CD8-positive, alpha-beta memory T cell (primary cell): ENCODE measurements at regions not wholly inside any gene's neighbourhood (a gene's known extent, or its start where the extent isn't known, plus 50 kb on each side); places are given as distances from the start of the nearest gene placed in this dataset.
"Not testable (repeated sequence)": the region's sequence is repeated elsewhere in the genome, so short reads cannot be mapped to it uniquely, and the experiment has no call there.

Experiments used
- CTCF ChIA-PET: fragments of 350-600 bp; sonication (Branson Sonifier 250); formaldehyde crosslinking; loops from one replicate; lab custom pipeline; 2021; ENCODE audit warnings: antibody characterized with exemption; lab: Charles Lee
- POLR2A ChIA-PET: fragments of 350-600 bp; sonication (Branson Sonifier 250); formaldehyde crosslinking; loops from one replicate; lab custom pipeline; 2021; ENCODE audit warnings: antibody characterized with exemption; lab: Charles Lee
- DNase-seq, 5 donors: peaks; one replicate each; pipeline versions ENCODE4 v3.0.0 to v3.0.0-alpha.2; 2020 to 2022; ENCODE audit warnings: mixed read lengths in 1 of 5
- H3K27ac ChIP-seq: one replicate; pipeline ENCODE4 v1.7.0; 2013; ENCODE audit warnings: low read depth, mild to moderate bottlenecking, low read length, moderate library complexity
- H3K27me3 ChIP-seq: 2 replicates; pipeline ENCODE4 v1.7.0; 2013; ENCODE audit warnings: low read length, mild to moderate bottlenecking; ENCODE audit not compliant: insufficient read depth, poor library complexity, severe bottlenecking
- H3K36me3 ChIP-seq: 2 replicates; pipeline ENCODE4 v1.7.0; 2013; ENCODE audit warnings: mild to moderate bottlenecking, low read length, moderate library complexity; ENCODE audit not compliant: insufficient read depth
- H3K4me1 ChIP-seq: 2 replicates; pipeline ENCODE4 v1.7.0; 2013; ENCODE audit warnings: mild to moderate bottlenecking, low read length, moderate library complexity; ENCODE audit not compliant: insufficient read depth
- H3K4me3 ChIP-seq: 2 replicates; pipeline ENCODE4 v1.7.0; 2013; ENCODE audit warnings: mild to moderate bottlenecking, low read length
- H3K9me3 ChIP-seq: 2 replicates; pipeline ENCODE4 v1.7.0; 2013; ENCODE audit warnings: mild to moderate bottlenecking, low read length
- H3K27ac Mint-ChIP-seq, 8 donors: one replicate each; pipeline ENCODE4 v1.8.0; 2020 to 2021; ENCODE audit warnings: mixed read lengths in 8 of 8, mild to moderate bottlenecking in 6 of 8, inconsistent platforms in 3 of 8, moderate library complexity in 3 of 8
- H3K27me3 Mint-ChIP-seq, 2 donors: one replicate each; pipeline ENCODE4 v1.8.0; 2020 to 2021; ENCODE audit warnings: mixed read lengths in 2 of 2, mild to moderate bottlenecking in 1 of 2, moderate library complexity in 1 of 2
- H3K36me3 Mint-ChIP-seq, 3 donors: one replicate each; pipeline ENCODE4 v1.8.0; 2020 to 2021; ENCODE audit warnings: mixed read lengths in 3 of 3, inconsistent platforms in 1 of 3, mild to moderate bottlenecking in 1 of 3
- H3K4me1 Mint-ChIP-seq, 3 donors: one replicate each; pipeline ENCODE4 v1.8.0; 2020 to 2021; ENCODE audit warnings: mixed read lengths in 3 of 3, inconsistent platforms in 1 of 3, mild to moderate bottlenecking in 1 of 3
- H3K4me3 Mint-ChIP-seq, 7 donors: one replicate each; pipeline ENCODE4 v1.8.0; 2020 to 2021; ENCODE audit warnings: mixed read lengths in 7 of 7, mild to moderate bottlenecking in 6 of 7, moderate library complexity in 4 of 7, inconsistent platforms in 2 of 7
- H3K9me3 Mint-ChIP-seq, 5 donors: one replicate each; pipeline ENCODE4 v1.8.0; 2020 to 2022; ENCODE audit warnings: mixed read lengths in 5 of 5, mild to moderate bottlenecking in 3 of 5, moderate library complexity in 2 of 5, inconsistent platforms in 1 of 5

DNA sequence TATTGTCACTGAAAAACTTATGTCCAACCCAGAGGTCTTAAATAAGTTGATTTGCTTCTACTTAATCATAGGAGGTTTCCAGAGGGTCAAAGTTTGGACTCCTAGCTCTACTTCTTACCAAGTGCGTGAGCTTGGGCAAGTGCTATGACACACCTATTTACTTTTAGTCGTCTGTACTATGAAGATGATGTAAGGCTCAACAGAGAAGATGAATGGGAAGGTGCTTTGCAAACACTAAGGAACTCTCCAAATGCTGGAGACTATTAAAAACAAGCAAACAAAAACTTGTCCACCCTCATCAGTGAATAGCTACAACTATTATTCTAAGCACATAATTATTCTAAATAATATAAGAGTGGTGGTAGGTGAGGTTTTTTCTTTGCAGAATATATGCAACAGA lies 232.3 kb upstream of the USP24 start:
- Histone ChIP-seq H3K4me3 (no peak overlapping the region), H3K9me3 (no peaks in the 10 kb centered on the region), H3K36me3 (no peaks in the 10 kb centered on the region), H3K27ac (no peak overlapping the region), H3K27me3 (peaks cover 3% of the 10 kb centered on the region), H3K4me1 (no peaks in the 10 kb centered on the region)
- H3K27ac Mint-ChIP-seq, result no peak overlapping the region
- H3K9me3 Mint-ChIP-seq, result peaks cover 0 to 2% (median 0%) of the 10 kb centered on the region in 5 donors
- no peak for DNase-seq
- no peaks in the 10 kb centered on the region for H3K4me1 Mint-ChIP-seq
- no peaks in the 10 kb centered on the region for H3K36me3 Mint-ChIP-seq
- peaks cover 0 to 26% of the 10 kb centered on the region in 2 donors for H3K27me3 Mint-ChIP-seq
- ChIA-PET POLR2A (no interaction called here), CTCF (no interaction called here)
- H3K4me3 Mint-ChIP-seq, result no peak overlapping the region

DNA sequence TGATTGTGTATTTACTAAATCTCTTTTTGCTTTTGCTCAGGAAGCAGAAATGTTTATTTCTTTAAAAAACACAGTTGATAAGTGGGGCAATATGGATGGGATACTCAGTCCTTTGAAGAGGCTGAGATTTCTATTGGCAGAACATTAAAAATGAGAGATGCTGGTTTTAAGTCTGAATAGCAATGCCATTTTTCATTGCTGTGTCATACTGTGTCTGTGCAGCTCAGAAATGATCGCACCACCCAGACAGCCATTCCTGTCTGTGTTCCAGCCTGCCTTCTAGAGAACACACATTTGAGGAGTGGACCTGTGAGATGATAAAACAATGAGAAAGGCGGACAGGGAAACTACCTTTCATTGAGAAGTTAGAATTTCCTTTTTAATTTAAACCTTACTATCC lies 231.2 kb upstream of the USP24 start:
- Histone ChIP-seq H3K9me3 (no peaks in the 10 kb centered on the region), H3K36me3 (no peaks in the 10 kb centered on the region), H3K27me3 (peaks cover 3% of the 10 kb centered on the region), H3K4me1 (no peaks in the 10 kb centered on the region), H3K4me3 (no peak overlapping the region), H3K27ac (no peak overlapping the region)
- no peaks in the 10 kb centered on the region for H3K36me3 Mint-ChIP-seq
- H3K27ac Mint-ChIP-seq, result no peak overlapping the region
- no peak for DNase-seq
- H3K4me1 Mint-ChIP-seq, result no peaks in the 10 kb centered on the region
- CTCF ChIA-PET, result no interaction called here
- peaks cover 0 to under 1% (median 0%) of the 10 kb centered on the region in 5 donors for H3K9me3 Mint-ChIP-seq
- POLR2A ChIA-PET, result no interaction called here
- H3K27me3 Mint-ChIP-seq, result peaks cover 0 to 23% of the 10 kb centered on the region in 2 donors
- no peak overlapping the region for H3K4me3 Mint-ChIP-seq

DNA sequence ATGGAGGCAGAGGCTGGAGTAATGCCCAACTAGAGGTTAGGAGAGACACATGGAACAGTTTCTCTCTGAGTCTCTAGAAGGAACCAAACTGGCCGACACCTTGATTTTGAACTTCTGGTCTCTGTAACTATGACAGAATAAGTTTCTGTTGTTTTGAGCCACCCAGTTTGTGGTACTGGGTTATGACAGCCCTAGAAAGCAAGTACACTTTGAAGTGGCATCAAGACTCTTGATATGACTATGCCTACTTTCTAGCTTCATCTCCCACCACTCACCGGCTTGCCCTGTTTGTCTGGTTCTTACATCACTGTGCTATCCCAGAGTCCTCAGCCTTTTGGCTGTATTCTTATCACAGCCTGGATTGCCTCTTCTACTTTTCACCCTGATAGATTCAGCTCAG lies 230.3 kb upstream of the USP24 start:
- no peak overlapping the region for H3K27ac ChIP-seq
- Mint-ChIP-seq H3K36me3 (no peaks in the 10 kb centered on the region), H3K27ac (no peak overlapping the region), H3K4me3 (no peak overlapping the region), H3K27me3 (peaks cover 0 to 17% of the 10 kb centered on the region in 2 donors), H3K9me3 (no peaks in the 10 kb centered on the region), H3K4me1 (no peaks in the 10 kb centered on the region)
- POLR2A ChIA-PET, result no interaction called here
- DNase-seq, result no peak
- H3K36me3 ChIP-seq, result no peaks in the 10 kb centered on the region
- CTCF ChIA-PET, result no interaction called here
- H3K27me3 ChIP-seq, result peaks cover 3% of the 10 kb centered on the region
- H3K4me3 ChIP-seq, result no peak overlapping the region
- H3K9me3 ChIP-seq, result no peaks in the 10 kb centered on the region
- H3K4me1 ChIP-seq, result no peaks in the 10 kb centered on the region

DNA sequence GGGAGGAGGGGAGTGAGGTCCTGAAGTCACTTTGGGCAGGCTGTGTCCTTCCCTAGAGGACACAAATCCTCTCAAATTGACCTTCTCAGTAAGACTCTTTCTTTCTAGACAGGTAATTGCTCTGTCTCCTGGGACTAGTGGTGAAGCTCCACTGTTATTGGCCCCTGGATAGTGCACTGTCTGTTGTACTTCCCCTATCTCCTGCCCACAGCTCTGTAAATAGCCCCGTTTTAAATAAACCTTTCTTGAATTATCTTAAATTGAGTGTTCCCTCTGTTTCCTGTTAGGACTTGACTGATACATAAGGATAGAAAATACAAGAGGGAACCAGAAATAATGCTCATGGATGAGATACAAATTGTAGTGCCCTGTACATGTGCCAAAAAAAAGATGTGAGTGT lies 229.5 kb upstream of the USP24 start:
- H3K36me3 ChIP-seq, result no peaks in the 10 kb centered on the region
- no peaks in the 10 kb centered on the region for H3K4me1 Mint-ChIP-seq
- no peak overlapping the region for H3K27ac Mint-ChIP-seq
- POLR2A ChIA-PET, result no interaction called here
- no peaks in the 10 kb centered on the region for H3K4me1 ChIP-seq
- H3K27me3 Mint-ChIP-seq, result peaks cover 2 to 20% of the 10 kb centered on the region in 2 donors
- peaks cover 3% of the 10 kb centered on the region for H3K27me3 ChIP-seq
- no peak for DNase-seq
- H3K4me3 Mint-ChIP-seq, result no peak overlapping the region
- H3K9me3 ChIP-seq, result no peaks in the 10 kb centered on the region
- no peaks in the 10 kb centered on the region for H3K36me3 Mint-ChIP-seq
- CTCF ChIA-PET, result no interaction called here
- H3K4me3 ChIP-seq, result no peak overlapping the region
- no peak overlapping the region for H3K27ac ChIP-seq
- H3K9me3 Mint-ChIP-seq, result peaks cover 0 to 3% (median 2%) of the 10 kb centered on the region in 5 donors

DNA sequence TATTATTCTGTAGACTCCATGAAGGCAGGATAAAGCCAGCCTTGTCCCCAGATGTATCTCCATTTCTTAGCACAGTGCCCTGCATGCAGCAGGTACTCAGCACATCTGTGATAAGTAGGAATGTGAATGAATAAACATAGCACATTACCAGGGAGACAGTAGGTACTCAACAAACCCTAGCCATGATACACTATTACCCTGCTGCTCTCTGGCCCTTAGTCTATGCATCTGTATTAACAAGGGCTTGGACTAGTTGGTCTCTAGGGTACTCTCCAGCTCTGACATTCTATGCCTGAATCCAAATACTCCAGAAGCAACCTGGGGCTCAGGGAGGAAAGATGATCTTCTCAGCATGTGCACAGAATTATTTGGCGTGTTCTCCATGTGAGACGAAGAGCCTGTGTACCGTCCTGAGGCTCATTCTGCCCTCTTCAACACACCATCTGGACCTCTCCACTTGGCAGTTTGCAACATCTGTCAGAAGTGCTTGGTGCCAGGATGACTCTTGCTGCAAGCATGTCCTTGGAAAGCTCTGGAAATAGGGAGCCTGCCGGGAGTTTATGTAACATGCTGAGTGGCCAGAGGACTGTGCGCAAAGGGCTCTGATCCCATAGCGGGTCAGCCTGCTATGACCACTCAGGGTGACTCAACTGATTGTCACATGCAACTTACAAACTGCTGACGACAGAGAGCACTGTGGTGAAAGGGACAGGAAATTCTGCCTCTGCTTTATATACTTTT lies 228.2 kb upstream of the USP24 start:
- H3K36me3 Mint-ChIP-seq, result no peaks in the 10 kb centered on the region
- no peak overlapping the region for H3K4me3 Mint-ChIP-seq
- peaks cover 2 to 17% of the 10 kb centered on the region in 2 donors for H3K27me3 Mint-ChIP-seq
- Histone ChIP-seq H3K36me3 (no peaks in the 10 kb centered on the region), H3K9me3 (no peaks in the 10 kb centered on the region), H3K27me3 (no peaks in the 10 kb centered on the region), H3K27ac (no peak overlapping the region), H3K4me1 (no peaks in the 10 kb centered on the region), H3K4me3 (no peak overlapping the region)
- ChIA-PET CTCF (no interaction called here), POLR2A (no interaction called here)
- H3K9me3 Mint-ChIP-seq, result peaks cover 0 to 3% (median 2%) of the 10 kb centered on the region in 5 donors
- no peak overlapping the region for H3K27ac Mint-ChIP-seq
- H3K4me1 Mint-ChIP-seq, result no peaks in the 10 kb centered on the region
- DNase-seq, result no peak

DNA sequence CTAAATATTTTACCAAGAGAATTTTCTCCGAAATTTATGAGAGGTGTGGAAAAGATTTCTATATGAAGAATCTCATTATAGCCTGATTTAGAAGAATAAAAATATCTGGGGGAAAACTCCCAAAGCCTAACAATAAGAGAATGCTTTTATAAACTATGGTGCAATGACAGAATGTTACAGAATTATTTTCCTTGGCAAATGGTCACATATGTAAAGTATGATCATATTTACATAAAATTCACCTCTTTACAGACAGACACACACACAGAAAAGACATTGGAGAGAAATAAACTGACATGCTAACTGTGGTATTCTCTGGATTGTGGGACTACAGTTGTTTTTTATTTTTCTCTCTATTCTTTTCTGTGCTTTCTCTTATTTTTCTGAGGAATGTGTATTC lies 226.3 kb upstream of the USP24 start:
- no peaks in the 10 kb centered on the region for H3K36me3 Mint-ChIP-seq
- no peak overlapping the region for H3K4me3 ChIP-seq
- DNase-seq, result no peak
- POLR2A ChIA-PET, result no interaction called here
- no peaks in the 10 kb centered on the region for H3K4me1 Mint-ChIP-seq
- no peaks in the 10 kb centered on the region for H3K4me1 ChIP-seq
- no peak overlapping the region for H3K4me3 Mint-ChIP-seq
- H3K9me3 ChIP-seq, result no peaks in the 10 kb centered on the region
- no peak overlapping the region for H3K27ac ChIP-seq
- H3K27ac Mint-ChIP-seq, result no peak overlapping the region
- H3K9me3 Mint-ChIP-seq, result peaks cover 0 to 6% (median 2%) of the 10 kb centered on the region in 5 donors
- peaks cover 2 to 13% of the 10 kb centered on the region in 2 donors for H3K27me3 Mint-ChIP-seq
- no peaks in the 10 kb centered on the region for H3K36me3 ChIP-seq
- CTCF ChIA-PET, result no interaction called here
- H3K27me3 ChIP-seq, result no peaks in the 10 kb centered on the region

DNA sequence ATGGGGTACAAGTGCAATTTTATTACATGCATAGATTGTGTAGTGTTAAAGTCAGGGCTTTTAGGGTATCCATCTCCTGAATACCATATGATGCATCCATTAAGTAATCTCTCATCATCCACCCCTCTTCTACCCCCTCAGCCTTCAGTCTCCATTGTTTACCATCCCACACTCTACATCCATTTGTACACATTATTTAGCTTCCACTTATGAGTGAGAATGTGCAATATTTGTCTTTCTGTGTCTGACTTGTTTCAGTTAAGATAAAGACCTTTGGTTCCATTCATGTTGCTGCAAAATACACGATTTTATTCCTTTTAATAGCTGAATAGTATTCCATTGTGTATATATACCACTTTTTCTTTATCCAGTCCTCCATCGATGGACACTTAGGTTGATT lies 222.5 kb upstream of the USP24 start:
- Mint-ChIP-seq H3K27ac (no peak overlapping the region), H3K9me3 (peaks cover 0 to 11% (median 6%) of the 10 kb centered on the region in 5 donors), H3K4me3 (no peak overlapping the region), H3K27me3 (peaks cover 6 to 8% of the 10 kb centered on the region in 2 donors), H3K4me1 (no peaks in the 10 kb centered on the region), H3K36me3 (no peaks in the 10 kb centered on the region)
- Histone ChIP-seq H3K27ac (no peak overlapping the region), H3K9me3 (no peaks in the 10 kb centered on the region), H3K27me3 (no peaks in the 10 kb centered on the region), H3K36me3 (no peaks in the 10 kb centered on the region), H3K4me3 (no peak overlapping the region), H3K4me1 (no peaks in the 10 kb centered on the region)
- no peak for DNase-seq
- ChIA-PET CTCF (no interaction called here), POLR2A (no interaction called here)

DNA sequence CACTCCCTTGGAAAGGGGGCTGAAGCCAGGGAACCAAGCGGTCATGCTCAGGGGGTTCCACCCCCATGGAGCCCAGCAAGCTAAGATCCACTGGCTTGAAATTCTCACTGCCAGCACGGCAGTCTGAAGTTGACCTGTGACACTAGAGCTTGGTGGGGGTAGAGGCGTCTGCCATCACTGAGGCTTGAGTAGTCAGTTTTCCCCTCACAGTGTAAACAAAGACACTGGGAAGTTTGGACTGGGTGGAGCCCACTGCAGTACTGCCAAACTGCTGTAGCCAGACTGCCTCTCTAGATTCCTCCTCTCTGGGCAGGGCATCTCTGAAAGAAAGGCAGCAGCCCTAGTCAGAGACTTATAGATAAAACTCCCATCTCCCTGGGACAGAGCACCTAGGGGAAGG lies 215.6 kb upstream of the USP24 start:
- H3K27me3 ChIP-seq, H3K4me3 Mint-ChIP-seq, H3K27ac Mint-ChIP-seq, H3K36me3 ChIP-seq, H3K9me3 Mint-ChIP-seq, H3K4me1 ChIP-seq, CTCF ChIA-PET, H3K9me3 ChIP-seq, H3K4me1 Mint-ChIP-seq, H3K27ac ChIP-seq, DNase-seq, POLR2A ChIA-PET, H3K4me3 ChIP-seq, H3K36me3 Mint-ChIP-seq: not testable (repeated sequence)
- peaks cover 21 to 49% of the 10 kb centered on the region in 2 donors for H3K27me3 Mint-ChIP-seq
